ENCODE measurements at regions not wholly inside any gene's neighbourhood (a gene's known extent, or its start where the extent isn't known, plus 50 kb on each side); places are given as distances from the start of the nearest gene placed in this dataset.

DNA sequence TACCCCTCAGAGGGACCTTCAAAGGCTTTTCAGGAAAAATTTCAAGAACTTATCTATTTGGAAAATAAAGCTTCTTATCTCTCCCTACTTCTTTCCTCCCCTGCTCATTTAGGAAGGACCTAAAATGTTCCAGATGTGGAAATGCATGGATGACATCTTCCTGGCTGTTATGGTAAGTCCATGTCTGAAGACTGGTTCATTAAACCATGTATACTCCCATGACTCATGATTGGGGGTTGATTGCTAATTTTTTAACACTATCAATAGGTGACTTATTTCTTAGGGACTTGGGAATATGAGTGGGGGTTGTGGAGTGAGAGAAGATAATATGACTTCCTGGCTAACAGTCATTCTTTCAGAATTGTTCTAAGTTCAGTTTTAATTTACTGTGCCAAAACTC, 104.0 kb upstream of the PARD3B start:
- Histone ChIP-seq H3K9me3 (ENCODE audit: control insufficient read depth in 1 of 2, low read length in 2 of 2) (peaks cover 0 to 4% of the 10 kb centered on the region in 2 donors), H3K4me3 (ENCODE audit: low read depth in 1 of 2, low read length in 2 of 2) (no peak overlapping the region), H3K36me3 (ENCODE audit: control insufficient read depth in 1 of 2, insufficient read depth in 2 of 2, low read length in 2 of 2) (no peaks in the 10 kb centered on the region), H3K4me1 (ENCODE audit: control insufficient read depth in 1 of 2, insufficient read depth in 2 of 2, low read length in 2 of 2) (no peaks in the 10 kb centered on the region), H3K27ac (ENCODE audit: low read length) (no peak overlapping the region), H3K27me3 (ENCODE audit: low read depth, low read length) (no peaks in the 10 kb centered on the region)

DNA sequence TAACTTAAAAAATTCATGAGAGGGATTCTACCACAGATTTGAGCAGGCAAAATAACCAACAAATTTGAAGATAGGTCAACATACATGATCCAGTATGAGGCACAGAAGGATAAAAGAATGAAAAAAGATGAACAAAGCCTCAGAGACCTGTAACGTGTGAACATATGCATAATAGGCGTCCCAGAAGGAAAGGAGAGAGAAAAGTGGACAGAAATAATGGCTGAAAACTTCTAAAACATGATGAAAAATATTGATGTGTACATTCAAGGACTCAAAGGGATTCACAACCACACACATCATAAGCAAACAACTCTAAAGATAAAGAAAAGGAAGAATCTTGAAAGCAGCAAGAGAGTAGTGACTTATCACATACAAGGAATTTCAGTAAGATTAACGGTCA, 100.1 kb upstream of the PARD3B start:
- H3K27me3 ChIP-seq (ENCODE audit: low read depth, low read length): no peaks in the 10 kb centered on the region
- no peak overlapping the region for H3K4me3 ChIP-seq (ENCODE audit: low read depth in 1 of 2, low read length in 2 of 2)
- peaks cover 0 to 4% of the 10 kb centered on the region in 2 donors for H3K9me3 ChIP-seq (ENCODE audit: control insufficient read depth in 1 of 2, low read length in 2 of 2)

DNA sequence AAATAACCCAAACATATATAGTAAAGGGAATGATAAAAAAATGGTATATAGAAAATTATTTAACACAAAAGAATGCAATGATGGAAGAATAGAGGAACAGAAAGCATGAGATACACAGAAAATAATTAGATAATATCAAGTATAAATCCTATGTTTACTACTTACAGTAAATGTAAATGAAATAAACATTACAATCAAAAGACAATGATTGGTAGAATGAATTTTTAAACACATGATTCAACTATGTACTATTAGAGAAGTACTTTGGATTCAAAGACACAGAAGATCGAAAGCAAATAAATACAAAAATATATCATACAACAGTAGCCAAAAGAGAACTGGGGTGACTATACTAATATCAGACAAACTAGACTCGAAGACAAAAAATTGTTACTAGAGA, 97.6 kb upstream of the PARD3B start:
- Histone ChIP-seq H3K4me3 (ENCODE audit: low read depth in 1 of 2, low read length in 2 of 2) (no peak overlapping the region), H3K36me3 (ENCODE audit: control insufficient read depth in 1 of 2, insufficient read depth in 2 of 2, low read length in 2 of 2) (no peaks in the 10 kb centered on the region), H3K4me1 (ENCODE audit: control insufficient read depth in 1 of 2, insufficient read depth in 2 of 2, low read length in 2 of 2) (peaks cover 0 to 1% of the 10 kb centered on the region in 2 donors), H3K27me3 (ENCODE audit: low read depth, low read length) (no peaks in the 10 kb centered on the region), H3K9me3 (ENCODE audit: control insufficient read depth in 1 of 2, low read length in 2 of 2) (peaks cover 0 to 4% of the 10 kb centered on the region in 2 donors), H3K27ac (ENCODE audit: low read length) (no peak overlapping the region)

More for the DNA sequence above, 100.1 kb upstream of the PARD3B start:
- no peaks in the 10 kb centered on the region for H3K36me3 ChIP-seq (ENCODE audit: control insufficient read depth in 1 of 2, insufficient read depth in 2 of 2, low read length in 2 of 2)
- no peak overlapping the region for H3K27ac ChIP-seq (ENCODE audit: low read length)
- no peaks in the 10 kb centered on the region for H3K4me1 ChIP-seq (ENCODE audit: control insufficient read depth in 1 of 2, insufficient read depth in 2 of 2, low read length in 2 of 2)

- Histone ChIP-seq H3K27me3 (ENCODE audit: low read depth, low read length) (no peaks in the 10 kb centered on the region), H3K9me3 (ENCODE audit: control insufficient read depth in 1 of 2, low read length in 2 of 2) (peaks cover 0 to 4% of the 10 kb centered on the region in 2 donors), H3K36me3 (ENCODE audit: control insufficient read depth in 1 of 2, insufficient read depth in 2 of 2, low read length in 2 of 2) (no peaks in the 10 kb centered on the region), H3K4me3 (ENCODE audit: low read depth in 1 of 2, low read length in 2 of 2) (no peak overlapping the region), H3K4me1 (ENCODE audit: control insufficient read depth in 1 of 2, insufficient read depth in 2 of 2, low read length in 2 of 2) (peaks cover 7 to 20% of the 10 kb centered on the region in 2 donors), H3K27ac (ENCODE audit: low read length) (no peak overlapping the region)
Measured at GRCh38 chr2:204449977-204450376, 95.3 kb upstream of the PARD3B start.

DNA sequence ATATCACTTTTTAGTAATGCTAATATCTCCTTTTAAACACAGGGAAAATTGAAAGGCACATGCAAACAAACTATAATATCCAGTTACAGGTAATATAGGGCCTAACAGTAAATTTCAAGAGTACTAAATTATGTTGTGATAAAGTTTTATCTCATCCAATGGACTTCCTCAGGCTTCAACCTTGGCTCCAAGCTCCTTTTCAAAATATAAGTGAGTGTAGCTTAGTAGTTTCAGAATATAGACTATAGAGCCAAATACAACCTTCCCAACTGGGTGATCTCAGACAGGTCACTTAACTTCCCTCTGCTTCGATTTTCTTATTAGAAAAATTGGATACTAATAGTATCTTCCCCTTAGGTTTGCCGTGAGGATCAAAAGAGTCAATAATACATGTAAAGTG, 93.5 kb upstream of the PARD3B start:
- no peaks in the 10 kb centered on the region for H3K36me3 ChIP-seq (ENCODE audit: control insufficient read depth in 1 of 2, insufficient read depth in 2 of 2, low read length in 2 of 2)
- no peaks in the 10 kb centered on the region for H3K9me3 ChIP-seq (ENCODE audit: control insufficient read depth in 1 of 2, low read length in 2 of 2)
- H3K27me3 ChIP-seq (ENCODE audit: low read depth, low read length): no peaks in the 10 kb centered on the region
- peaks cover 7 to 20% of the 10 kb centered on the region in 2 donors for H3K4me1 ChIP-seq (ENCODE audit: control insufficient read depth in 1 of 2, insufficient read depth in 2 of 2, low read length in 2 of 2)
- H3K4me3 ChIP-seq (ENCODE audit: low read depth in 1 of 2, low read length in 2 of 2): no peak overlapping the region
- peak overlapping the region; percentile 81 for H3K27ac ChIP-seq (ENCODE audit: low read length)

- H3K4me1 ChIP-seq (ENCODE audit: control insufficient read depth in 1 of 2, insufficient read depth in 2 of 2, low read length in 2 of 2): peaks cover 7 to 20% of the 10 kb centered on the region in 2 donors
- H3K9me3 ChIP-seq (ENCODE audit: control insufficient read depth in 1 of 2, low read length in 2 of 2): no peaks in the 10 kb centered on the region
- H3K27ac ChIP-seq (ENCODE audit: low read length): peak overlapping the region; percentile 81
- H3K4me3 ChIP-seq (ENCODE audit: low read depth in 1 of 2, low read length in 2 of 2): no peak overlapping the region
- no peaks in the 10 kb centered on the region for H3K36me3 ChIP-seq (ENCODE audit: control insufficient read depth in 1 of 2, insufficient read depth in 2 of 2, low read length in 2 of 2)
- no peaks in the 10 kb centered on the region for H3K27me3 ChIP-seq (ENCODE audit: low read depth, low read length)
Measured at GRCh38 chr2:204452464-204453023, 92.7 kb upstream of the PARD3B start.

DNA sequence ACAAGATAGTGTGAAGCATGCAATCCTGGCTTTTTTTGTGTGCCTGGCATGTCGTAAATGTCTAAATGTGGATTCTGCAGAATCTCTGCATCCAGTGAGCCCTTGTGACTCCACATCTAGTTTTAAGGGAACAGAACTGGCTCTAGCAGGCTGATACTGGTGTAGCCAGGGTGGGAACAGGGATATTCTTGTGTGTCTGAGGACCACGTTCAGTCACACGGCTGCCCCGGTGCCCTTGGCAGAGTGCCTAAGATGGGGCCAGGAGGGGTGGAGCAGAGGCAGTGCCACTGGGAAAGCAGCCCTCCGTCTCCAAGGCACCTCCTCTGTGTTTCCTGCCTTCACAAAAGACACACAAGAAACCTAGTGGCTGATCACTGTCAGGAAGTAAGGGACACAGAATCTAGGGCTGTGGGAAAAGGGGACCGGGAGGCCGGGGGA, 91.5 kb upstream of the PARD3B start:
- Histone ChIP-seq H3K9me3 (ENCODE audit: control insufficient read depth in 1 of 2, low read length in 2 of 2) (no peaks in the 10 kb centered on the region), H3K36me3 (ENCODE audit: control insufficient read depth in 1 of 2, insufficient read depth in 2 of 2, low read length in 2 of 2) (no peaks in the 10 kb centered on the region), H3K27ac (ENCODE audit: low read length) (peak overlapping the region; percentile 36), H3K4me3 (ENCODE audit: low read depth in 1 of 2, low read length in 2 of 2) (peak overlapping the region in 1 of 2 donors; percentile 41), H3K4me1 (ENCODE audit: control insufficient read depth in 1 of 2, insufficient read depth in 2 of 2, low read length in 2 of 2) (peaks cover 7 to 20% of the 10 kb centered on the region in 2 donors), H3K27me3 (ENCODE audit: low read depth, low read length) (no peaks in the 10 kb centered on the region)

- peaks cover 7 to 20% of the 10 kb centered on the region in 2 donors for H3K4me1 ChIP-seq (ENCODE audit: control insufficient read depth in 1 of 2, insufficient read depth in 2 of 2, low read length in 2 of 2)
- no peak overlapping the region for H3K4me3 ChIP-seq (ENCODE audit: low read depth in 1 of 2, low read length in 2 of 2)
- no peaks in the 10 kb centered on the region for H3K9me3 ChIP-seq (ENCODE audit: control insufficient read depth in 1 of 2, low read length in 2 of 2)
- no peaks in the 10 kb centered on the region for H3K27me3 ChIP-seq (ENCODE audit: low read depth, low read length)
- H3K27ac ChIP-seq (ENCODE audit: low read length): no peak overlapping the region
- H3K36me3 ChIP-seq (ENCODE audit: control insufficient read depth in 1 of 2, insufficient read depth in 2 of 2, low read length in 2 of 2): no peaks in the 10 kb centered on the region
Measured at GRCh38 chr2:204454672-204455380, 90.4 kb upstream of the PARD3B start.

- no peak overlapping the region for H3K4me3 ChIP-seq (ENCODE audit: low read depth in 1 of 2, low read length in 2 of 2)
- H3K36me3 ChIP-seq (ENCODE audit: control insufficient read depth in 1 of 2, insufficient read depth in 2 of 2, low read length in 2 of 2): no peaks in the 10 kb centered on the region
- H3K9me3 ChIP-seq (ENCODE audit: control insufficient read depth in 1 of 2, low read length in 2 of 2): no peaks in the 10 kb centered on the region
- no peaks in the 10 kb centered on the region for H3K27me3 ChIP-seq (ENCODE audit: low read depth, low read length)
- no peak overlapping the region for H3K27ac ChIP-seq (ENCODE audit: low read length)
- H3K4me1 ChIP-seq (ENCODE audit: control insufficient read depth in 1 of 2, insufficient read depth in 2 of 2, low read length in 2 of 2): no peaks in the 10 kb centered on the region
Measured at GRCh38 chr2:204468746-204469429, 76.4 kb upstream of the PARD3B start.

GRCh38 chr2:204470178-204470620, 75.1 kb upstream of the PARD3B start:
- Histone ChIP-seq H3K27me3 (ENCODE audit: low read depth, low read length) (no peaks in the 10 kb centered on the region), H3K36me3 (ENCODE audit: control insufficient read depth in 1 of 2, insufficient read depth in 2 of 2, low read length in 2 of 2) (no peaks in the 10 kb centered on the region), H3K9me3 (ENCODE audit: control insufficient read depth in 1 of 2, low read length in 2 of 2) (no peaks in the 10 kb centered on the region), H3K4me1 (ENCODE audit: control insufficient read depth in 1 of 2, insufficient read depth in 2 of 2, low read length in 2 of 2) (no peaks in the 10 kb centered on the region), H3K27ac (ENCODE audit: low read length) (no peak overlapping the region), H3K4me3 (ENCODE audit: low read depth in 1 of 2, low read length in 2 of 2) (no peak overlapping the region)

DNA sequence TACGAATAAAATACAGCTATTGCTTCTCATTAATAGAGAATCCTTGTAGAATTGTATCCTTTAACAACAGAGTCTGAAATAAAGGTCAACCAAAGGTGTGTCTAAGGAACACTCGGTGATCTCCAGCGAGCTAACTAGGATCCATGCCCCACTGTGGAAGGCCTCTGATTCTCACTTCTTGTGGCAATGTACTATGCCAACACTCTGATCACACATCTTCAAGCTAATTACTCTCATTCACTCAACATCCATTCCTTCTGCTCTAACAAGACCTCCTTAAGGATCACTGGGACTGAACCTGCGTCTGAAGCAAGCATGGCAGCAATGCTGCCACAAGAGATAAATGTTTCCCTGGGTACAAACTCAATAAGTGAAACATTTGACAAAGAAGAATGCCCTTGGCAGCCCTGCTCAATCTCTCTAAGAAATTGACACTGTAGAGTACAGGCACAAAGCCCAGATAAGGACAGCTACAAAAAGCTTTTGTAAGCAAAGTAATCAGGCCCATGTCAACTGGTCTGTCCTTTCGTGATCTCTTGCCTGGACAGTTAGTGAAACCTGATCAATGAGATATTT, 74.6 kb upstream of the PARD3B start:
- H3K9me3 ChIP-seq (ENCODE audit: control insufficient read depth in 1 of 2, low read length in 2 of 2): no peaks in the 10 kb centered on the region
- H3K4me1 ChIP-seq (ENCODE audit: control insufficient read depth in 1 of 2, insufficient read depth in 2 of 2, low read length in 2 of 2): no peaks in the 10 kb centered on the region
- H3K27me3 ChIP-seq (ENCODE audit: low read depth, low read length): no peaks in the 10 kb centered on the region
- no peak overlapping the region for H3K27ac ChIP-seq (ENCODE audit: low read length)
- no peaks in the 10 kb centered on the region for H3K36me3 ChIP-seq (ENCODE audit: control insufficient read depth in 1 of 2, insufficient read depth in 2 of 2, low read length in 2 of 2)
- no peak overlapping the region for H3K4me3 ChIP-seq (ENCODE audit: low read depth in 1 of 2, low read length in 2 of 2)
